Smooth muscle cell (in vitro differentiated cells): ENCODE measurements at regions not wholly inside any gene's neighbourhood (a gene's known extent, or its start where the extent isn't known, plus 50 kb on each side); places are given as distances from the start of the nearest gene placed in this dataset.
"Not testable (repeated sequence)": the region's sequence is repeated elsewhere in the genome, so short reads cannot be mapped to it uniquely, and the experiment has no call there.

Source experiments
- DNase-seq: peaks from one replicate; lab custom pipeline; 2025; ENCODE audit not compliant: unreplicated experiment; lab: John Stamatoyannopoulos, UW
- H2AFZ ChIP-seq: fragments of 200-600 bp; sonication (generic); 2 replicates; pipeline ENCODE4 v1.6.0; 2016; ENCODE audit warnings: antibody characterized with exemption, low read depth, mild to moderate bottlenecking
- H3F3A ChIP-seq: fragments of 200-600 bp; sonication (generic); 2 replicates; pipeline ENCODE4 v1.6.0; 2017; ENCODE audit warnings: antibody characterized with exemption, low read depth
- H3K27ac ChIP-seq: fragments of 200-600 bp; sonication (generic); 2 replicates; pipeline ENCODE4 v1.5.1; 2016; ENCODE audit warnings: low read depth, mild to moderate bottlenecking
- H3K27me3 ChIP-seq: fragments of 200-600 bp; sonication (generic); 2 replicates; pipeline ENCODE4 v1.6.1; 2016; ENCODE audit warnings: low read depth, mild to moderate bottlenecking
- H3K36me3 ChIP-seq: fragments of 200-600 bp; sonication (generic); 2 replicates; pipeline ENCODE4 v1.5.1; 2016; ENCODE audit warnings: low read depth
- H3K4me1 ChIP-seq: fragments of 200-600 bp; sonication (generic); 2 replicates; pipeline ENCODE4 v1.5.1; 2016; ENCODE audit warnings: low read depth
- H3K4me2 ChIP-seq: fragments of 200-600 bp; sonication (generic); 2 replicates; pipeline ENCODE4 v1.6.0; 2016; ENCODE audit warnings: mild to moderate bottlenecking
- H3K4me3 ChIP-seq: fragments of 200-600 bp; sonication (generic); 2 replicates; pipeline ENCODE4 v1.5.1; 2016; ENCODE audit warnings: mild to moderate bottlenecking
- H3K79me2 ChIP-seq: fragments of 200-600 bp; sonication (generic); 2 replicates; pipeline ENCODE4 v1.6.0; 2016; ENCODE audit warnings: low read depth, mild to moderate bottlenecking
- H3K9ac ChIP-seq: fragments of 200-600 bp; sonication (generic); 2 replicates; pipeline ENCODE4 v1.6.0; 2016; ENCODE audit warnings: low read depth
- H3K9me3 ChIP-seq: fragments of 200-600 bp; sonication (generic); replicated peaks from 2 replicates; pipeline ENCODE4 v1.5.1; 2016; ENCODE audit warnings: low read depth
- H4K20me1 ChIP-seq: fragments of 200-600 bp; sonication (generic); 2 replicates; pipeline ENCODE4 v1.6.0; 2016; ENCODE audit warnings: low read depth
- CTCF ChIP-seq: fragments of 200-600 bp; sonication (generic); IDR thresholded peaks from 2 replicates; pipeline ENCODE4 v1.5.1; 2017; ENCODE audit warnings: borderline replicate concordance, mild to moderate bottlenecking, antibody characterized with exemption; ENCODE audit not compliant: insufficient read depth, poor library complexity, severe bottlenecking
- WGBS: methylation state at CpG from one replicate; pipeline ENCODE4 v1.1.7; 2016; ENCODE audit warnings: low lambda C conversion rate; 5-methylcytosine and 5-hydroxymethylcytosine counted together

- Histone ChIP-seq H3K4me1 (no peaks in the 10 kb centered on the region), H3K4me3 (no peak overlapping the region), H3K27me3 (no peaks in the 10 kb centered on the region), H3K4me2 (no peak overlapping the region), H3K9ac (no peak overlapping the region), H3F3A (no peaks in the 10 kb centered on the region), H4K20me1 (no peaks in the 10 kb centered on the region), H3K27ac (no peak overlapping the region), H2AFZ (no peak overlapping the region), H3K9me3 (no peaks in the 10 kb centered on the region), H3K79me2 (no peaks in the 10 kb centered on the region), H3K36me3 (no peaks in the 10 kb centered on the region)
- DNase-seq = no peak
- 89% methylated on average over 1 of the region's 1 CpG for WGBS
- TF ChIP-seq CTCF = no peak
These were observed 159.4 kb upstream of the NAMPT start for GRCh38 chr7:106444068-106444655.

DNA sequence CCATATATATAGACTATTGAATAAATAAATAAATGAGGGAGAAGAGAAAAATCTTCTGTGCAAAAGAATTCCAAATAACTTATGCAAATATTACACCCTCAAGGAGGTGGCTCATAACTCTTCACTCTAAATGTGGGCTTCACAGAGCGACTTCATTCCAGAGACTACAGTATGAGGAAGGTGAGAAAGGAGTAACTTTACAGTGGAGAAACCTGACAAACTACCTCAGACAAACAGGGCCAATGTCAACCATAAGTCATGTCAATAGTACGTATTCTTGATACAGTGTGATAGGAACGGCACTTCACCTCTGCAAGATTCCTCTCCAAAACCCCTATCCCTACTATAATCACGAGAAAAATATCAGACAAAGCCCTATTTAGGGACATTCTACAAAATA lies 158.4 kb upstream of the NAMPT start:
- 84% methylated on average over 4 of the region's 4 CpGs for WGBS

GRCh38 chr7:106442476-106442875 lies 157.7 kb upstream of the NAMPT start:
- H2AFZ ChIP-seq = no peak overlapping the region
- H3K4me2 ChIP-seq = no peak overlapping the region
- 87% methylated on average over 1 of the region's 1 CpG for WGBS
- no peaks in the 10 kb centered on the region for H3F3A ChIP-seq
- H3K9ac ChIP-seq = no peak overlapping the region
- no peak for DNase-seq
- H3K4me1 ChIP-seq = no peaks in the 10 kb centered on the region
- no peak for TF ChIP-seq CTCF
- no peak overlapping the region for H3K27ac ChIP-seq
- H3K79me2 ChIP-seq = no peaks in the 10 kb centered on the region
- H3K4me3 ChIP-seq = no peak overlapping the region
- no peaks in the 10 kb centered on the region for H4K20me1 ChIP-seq
- no peaks in the 10 kb centered on the region for H3K36me3 ChIP-seq
- H3K27me3 ChIP-seq = no peaks in the 10 kb centered on the region
- H3K9me3 ChIP-seq = no peaks in the 10 kb centered on the region

More for the DNA sequence above, 158.4 kb upstream of the NAMPT start:
- Histone ChIP-seq H3K9me3 (no peaks in the 10 kb centered on the region), H3K27ac (no peak overlapping the region), H3K27me3 (no peaks in the 10 kb centered on the region), H3K9ac (no peak overlapping the region), H3K79me2 (no peaks in the 10 kb centered on the region), H2AFZ (no peak overlapping the region), H3K4me1 (no peaks in the 10 kb centered on the region), H3K4me3 (no peak overlapping the region), H3F3A (no peaks in the 10 kb centered on the region), H3K36me3 (no peaks in the 10 kb centered on the region), H3K4me2 (no peak overlapping the region), H4K20me1 (no peaks in the 10 kb centered on the region)
- no peak for DNase-seq
- TF ChIP-seq CTCF = no peak

DNA sequence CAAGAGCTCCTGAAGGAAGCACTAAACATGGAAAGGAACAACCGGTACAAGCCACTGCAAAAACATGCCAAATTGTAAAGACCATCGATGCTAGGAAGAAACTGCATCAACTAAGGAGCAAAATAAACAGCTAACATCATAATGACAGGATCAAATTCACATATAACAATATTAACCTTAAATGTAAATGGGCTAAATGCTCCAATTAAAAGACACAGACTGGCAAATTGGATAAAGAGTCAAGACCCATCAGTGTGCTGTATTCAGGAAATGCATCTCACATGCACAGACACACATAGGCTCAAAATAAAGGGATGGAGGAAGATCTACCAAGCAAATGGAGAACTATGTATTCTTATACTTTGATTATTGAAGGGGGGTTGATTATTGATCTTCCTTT lies 156.6 kb upstream of the NAMPT start:
- H3K27me3 ChIP-seq, H3K36me3 ChIP-seq, H3K79me2 ChIP-seq, DNase-seq, H3K4me3 ChIP-seq, H4K20me1 ChIP-seq, H3K9me3 ChIP-seq, H3K9ac ChIP-seq, H3K4me2 ChIP-seq, H3K4me1 ChIP-seq, H2AFZ ChIP-seq, H3F3A ChIP-seq, H3K27ac ChIP-seq: not testable (repeated sequence)
- 96% methylated on average over 2 of the region's 2 CpGs for WGBS

DNA sequence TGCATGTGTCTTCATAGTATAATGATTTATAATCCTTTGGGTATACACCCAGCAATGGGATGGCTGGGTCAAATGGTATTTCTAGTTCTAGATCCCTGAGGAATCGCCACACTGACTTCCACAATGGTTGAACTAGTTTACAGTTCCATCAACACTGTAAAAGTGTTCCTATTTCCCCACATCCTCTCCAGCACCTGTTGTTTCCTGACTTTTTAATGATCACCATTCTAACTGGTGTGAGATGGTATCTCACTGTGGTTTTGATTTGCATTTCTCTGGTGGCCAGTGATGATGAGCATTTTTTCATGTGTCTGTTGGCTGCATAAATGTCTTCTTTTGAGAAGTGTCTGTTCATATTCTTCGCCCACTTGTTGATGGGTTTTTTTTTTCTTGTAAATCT lies 152.2 kb upstream of the NAMPT start:
- H2AFZ ChIP-seq, H3K4me2 ChIP-seq, H3K36me3 ChIP-seq, H3K27ac ChIP-seq, H3K27me3 ChIP-seq, H3K4me1 ChIP-seq, H3K9me3 ChIP-seq, H4K20me1 ChIP-seq, H3K79me2 ChIP-seq, H3K9ac ChIP-seq, H3F3A ChIP-seq, H3K4me3 ChIP-seq, DNase-seq: not testable (repeated sequence)
- WGBS = 51% methylated on average over 2 of the region's 2 CpGs
